GM23248 (cell line): ENCODE measurements at regions not wholly inside any gene's neighbourhood (a gene's known extent, or its start where the extent isn't known, plus 50 kb on each side); places are given as distances from the start of the nearest gene placed in this dataset.

Experiments used
- DNase-seq: peaks from one replicate; pipeline ENCODE4 v3.0.0-alpha.2; 2015
- H2AFZ ChIP-seq: fragments of 200-600 bp; sonication (generic); 2 replicates; pipeline ENCODE4 v1.6.1; 2016; ENCODE audit warnings: antibody characterized with exemption
- H3F3A ChIP-seq: fragments of 200-600 bp; sonication (generic); 2 replicates; pipeline ENCODE4 v1.6.1; 2016; ENCODE audit warnings: mild to moderate bottlenecking, antibody characterized with exemption, mixed run types; ENCODE audit not compliant: insufficient read depth
- H3K27ac ChIP-seq: fragments of 200-600 bp; sonication (generic); 2 replicates; pipeline ENCODE4 v1.5.1; 2016; ENCODE audit warnings: mild to moderate bottlenecking
- H3K27me3 ChIP-seq: fragments of 200-600 bp; sonication (generic); replicated peaks from 2 replicates; pipeline ENCODE4 v1.6.1; 2016; ENCODE audit warnings: mild to moderate bottlenecking; ENCODE audit not compliant: insufficient read depth
- H3K36me3 ChIP-seq: fragments of 200-600 bp; sonication (generic); 2 replicates; pipeline ENCODE4 v1.6.1; 2016; ENCODE audit warnings: low read depth, mild to moderate bottlenecking
- H3K4me1 ChIP-seq: fragments of 200-600 bp; sonication (generic); 2 replicates; pipeline ENCODE4 v1.6.1; 2016; ENCODE audit warnings: mild to moderate bottlenecking; ENCODE audit not compliant: insufficient read depth
- H3K4me2 ChIP-seq: fragments of 200-600 bp; sonication (generic); one replicate; pipeline ENCODE4 v1.6.1; 2016; ENCODE audit warnings: mild to moderate bottlenecking; ENCODE audit not compliant: unreplicated experiment
- H3K4me3 ChIP-seq: fragments of 200-600 bp; sonication (generic); 2 replicates; pipeline ENCODE4 v1.5.1; 2016; ENCODE audit warnings: mild to moderate bottlenecking
- H3K79me2 ChIP-seq: fragments of 200-600 bp; sonication (generic); 2 replicates; pipeline ENCODE4 v1.6.1; 2016; ENCODE audit warnings: mild to moderate bottlenecking; ENCODE audit not compliant: insufficient read depth
- H3K9ac ChIP-seq: fragments of 200-600 bp; sonication (generic); 2 replicates; pipeline ENCODE4 v1.6.1; 2016; ENCODE audit warnings: mild to moderate bottlenecking
- H3K9me2 ChIP-seq: fragments of 200-600 bp; sonication (generic); 2 replicates; pipeline ENCODE4 v1.6.1; 2016; ENCODE audit warnings: mixed run types, mild to moderate bottlenecking, moderate library complexity; ENCODE audit not compliant: insufficient read depth
- H3K9me3 ChIP-seq: fragments of 200-600 bp; sonication (generic); one replicate; pipeline ENCODE4 v1.6.1; 2017; ENCODE audit warnings: low read depth
- H4K20me1 ChIP-seq: fragments of 200-600 bp; sonication (generic); 2 replicates; pipeline ENCODE4 v1.6.0; 2016; ENCODE audit not compliant: insufficient read depth
- EZH2 ChIP-seq: fragments of 200-600 bp; sonication (generic); IDR thresholded peaks from 2 replicates; pipeline ENCODE4 v1.6.1; 2018; ENCODE audit warnings: antibody characterized with exemption, mild to moderate bottlenecking; ENCODE audit not compliant: insufficient read depth, poor library complexity, severe bottlenecking
- EZH2phosphoT487 ChIP-seq: fragments of 200-600 bp; sonication (generic); IDR thresholded peaks from 2 replicates; pipeline ENCODE4 v1.6.1; 2018; ENCODE audit warnings: antibody characterized with exemption, moderate library complexity, mild to moderate bottlenecking, low read depth; ENCODE audit not compliant: insufficient read depth
- WGBS, 2 experiments: methylation state at CpG; one replicate each; pipeline ENCODE4 v1.1.6; 2015 to 2017; ENCODE audit warnings: low lambda C conversion rate in 2 of 2, low coverage in 1 of 2; ENCODE audit errors: missing lambda C conversion rate in 2 of 2; 5-methylcytosine and 5-hydroxymethylcytosine counted together
- in situ Hi-C: fragments of 300-500 bp; cut with MboI; formaldehyde crosslinking; loops from 2 replicates; pipeline ENCODE4 v1.15.0; 2020

- Histone ChIP-seq H3K27me3 (peaks cover 41% of the 10 kb centered on the region), H3K9me2 (no peaks in the 10 kb centered on the region), H3K4me3 (no peak overlapping the region), H3K27ac (no peak overlapping the region), H3K79me2 (no peaks in the 10 kb centered on the region), H3F3A (no peaks in the 10 kb centered on the region), H3K9ac (no peak overlapping the region), H3K4me2 (no peak overlapping the region), H4K20me1 (no peaks in the 10 kb centered on the region), H3K9me3 (no peaks in the 10 kb centered on the region), H3K36me3 (no peaks in the 10 kb centered on the region), H2AFZ (no peak overlapping the region), H3K4me1 (no peaks in the 10 kb centered on the region)
- in situ Hi-C loops: no loop called here
- 58 to 80% methylated on average over 4 to 16 of the region's 16 CpGs for WGBS, 2 experiments
- DNase-seq: no peak
- no peak for TF ChIP-seq EZH2
- TF ChIP-seq EZH2phosphoT487: no peak
Measured at GRCh38 chr16:86432048-86432447, 78.3 kb upstream of the FOXF1 start.

- Histone ChIP-seq H3K9me2 (no peaks in the 10 kb centered on the region), H3K27ac (no peak overlapping the region), H2AFZ (no peak overlapping the region), H3K27me3 (peaks cover 47% of the 10 kb centered on the region), H3K4me1 (no peaks in the 10 kb centered on the region), H4K20me1 (no peaks in the 10 kb centered on the region), H3K4me3 (no peak overlapping the region), H3K9ac (no peak overlapping the region), H3K4me2 (no peak overlapping the region), H3F3A (no peaks in the 10 kb centered on the region), H3K36me3 (no peaks in the 10 kb centered on the region), H3K9me3 (no peaks in the 10 kb centered on the region), H3K79me2 (no peaks in the 10 kb centered on the region)
- TF ChIP-seq EZH2 (no peak), EZH2phosphoT487 (no peak)
- in situ Hi-C loops: no loop called here
- 62 to 64% methylated on average over 15 of the region's 15 CpGs for WGBS, 2 experiments
- no peak for DNase-seq
Measured at GRCh38 chr16:86432691-86433090, 77.6 kb upstream of the FOXF1 start.

GRCh38 chr16:86436466-86437185 is 73.7 kb upstream of the FOXF1 start:
- Histone ChIP-seq H3K4me2 (no peak overlapping the region), H3K9me3 (no peaks in the 10 kb centered on the region), H3K9me2 (no peaks in the 10 kb centered on the region), H3K79me2 (no peaks in the 10 kb centered on the region), H3K9ac (no peak overlapping the region), H3K36me3 (no peaks in the 10 kb centered on the region), H3K27ac (no peak overlapping the region), H3F3A (no peaks in the 10 kb centered on the region), H2AFZ (no peak overlapping the region), H3K4me1 (no peaks in the 10 kb centered on the region), H3K4me3 (no peak overlapping the region), H4K20me1 (no peaks in the 10 kb centered on the region), H3K27me3 (peaks cover 61% of the 10 kb centered on the region)
- DNase-seq: no peak
- in situ Hi-C loops: no loop called here
- TF ChIP-seq EZH2phosphoT487 (no peak), EZH2 (no peak)
- 38 to 46% methylated on average over 7 of the region's 7 CpGs for WGBS, 2 experiments

GRCh38 chr16:86437348-86437747 is 73.0 kb upstream of the FOXF1 start:
- 34 to 44% methylated on average over 3 of the region's 3 CpGs for WGBS, 2 experiments
- H3K27me3 ChIP-seq: peaks cover 65% of the 10 kb centered on the region
- H3K4me2 ChIP-seq: no peak overlapping the region
- H2AFZ ChIP-seq: no peak overlapping the region
- DNase-seq: no peak
- no peaks in the 10 kb centered on the region for H3K9me2 ChIP-seq
- no peak overlapping the region for H3K9ac ChIP-seq
- H3K36me3 ChIP-seq: no peaks in the 10 kb centered on the region
- no peak overlapping the region for H3K4me3 ChIP-seq
- no peak for TF ChIP-seq EZH2phosphoT487
- TF ChIP-seq EZH2: no peak
- in situ Hi-C loops: no loop called here
- no peaks in the 10 kb centered on the region for H3K9me3 ChIP-seq
- no peaks in the 10 kb centered on the region for H3K79me2 ChIP-seq
- no peaks in the 10 kb centered on the region for H3F3A ChIP-seq
- no peak overlapping the region for H3K27ac ChIP-seq
- H4K20me1 ChIP-seq: no peaks in the 10 kb centered on the region
- H3K4me1 ChIP-seq: no peaks in the 10 kb centered on the region
